Muscle of leg (tissue), 3 donors: ENCODE measurements at regions not wholly inside any gene's neighbourhood (a gene's known extent, or its start where the extent isn't known, plus 50 kb on each side); places are given as distances from the start of the nearest gene placed in this dataset.

ENCODE experiments used
- DNase-seq: peaks from one replicate; pipeline ENCODE4 v3.0.0; 2013
- H3K27ac ChIP-seq: one replicate; pipeline ENCODE4 v1.5.1; 2013; ENCODE audit warnings: mild to moderate bottlenecking, low read length, control low read depth
- H3K27me3 ChIP-seq: one replicate; pipeline ENCODE4 v1.6.1; 2013; ENCODE audit warnings: low read length; ENCODE audit not compliant: control insufficient read depth, insufficient read depth
- H3K36me3 ChIP-seq: one replicate; pipeline ENCODE4 v1.6.1; 2013; ENCODE audit warnings: low read length; ENCODE audit not compliant: control insufficient read depth, insufficient read depth
- H3K4me1 ChIP-seq: one replicate; pipeline ENCODE4 v1.6.1; 2013; ENCODE audit warnings: low read length; ENCODE audit not compliant: control insufficient read depth, insufficient read depth
- H3K4me3 ChIP-seq: one replicate; pipeline ENCODE4 v1.5.1; 2013; ENCODE audit warnings: low read length, control low read depth
- H3K9me3 ChIP-seq: replicated peaks from 2 replicates; pipeline ENCODE4 v1.6.1; 2013; ENCODE audit warnings: low read depth, low read length; ENCODE audit not compliant: control insufficient read depth
- WGBS: methylation state at CpG from one replicate; pipeline ENCODE4 v1.1.5; 2013; ENCODE audit warnings: missing lambda C conversion rate; ENCODE audit not compliant: insufficient coverage; 5-methylcytosine and 5-hydroxymethylcytosine counted together

GRCh38 chr2:234300932-234301823 is 195.7 kb downstream of the ARL4C start:
- no peaks in the 10 kb centered on the region for H3K27me3 ChIP-seq
- H3K9me3 ChIP-seq: no peaks in the 10 kb centered on the region
- H3K27ac ChIP-seq: no peak overlapping the region
- 63% methylated on average over 15 of the region's 18 CpGs for WGBS
- no peaks in the 10 kb centered on the region for H3K4me1 ChIP-seq
- DNase-seq: no peak
- H3K36me3 ChIP-seq: no peaks in the 10 kb centered on the region
- no peak overlapping the region for H3K4me3 ChIP-seq

- 71% methylated on average over 4 of the region's 6 CpGs for WGBS
- no peak overlapping the region for H3K4me3 ChIP-seq
- H3K9me3 ChIP-seq: no peaks in the 10 kb centered on the region
Observed at GRCh38 chr2:234300391-234300925, 196.4 kb downstream of the ARL4C start.

GRCh38 chr2:234298918-234299317 is 198.0 kb downstream of the ARL4C start:
- no peak overlapping the region for H3K27ac ChIP-seq
- WGBS: no CpG with 5 or more reads among the region's 3 CpGs

More at GRCh38 chr2:234300391-234300925, 196.4 kb downstream of the ARL4C start:
- Histone ChIP-seq H3K4me1 (no peaks in the 10 kb centered on the region), H3K27me3 (no peaks in the 10 kb centered on the region), H3K36me3 (no peaks in the 10 kb centered on the region), H3K27ac (no peak overlapping the region)
- no peak for DNase-seq

GRCh38 chr2:234296991-234297390 is 199.9 kb downstream of the ARL4C start:
- Histone ChIP-seq H3K4me1 (peaks cover 3% of the 10 kb centered on the region), H3K9me3 (no peaks in the 10 kb centered on the region), H3K36me3 (no peaks in the 10 kb centered on the region), H3K4me3 (no peak overlapping the region), H3K27me3 (no peaks in the 10 kb centered on the region), H3K27ac (no peak overlapping the region)
- WGBS: 83% methylated on average over 1 of the region's 1 CpG
- DNase-seq: no peak

More at GRCh38 chr2:234298918-234299317, 198.0 kb downstream of the ARL4C start:
- Histone ChIP-seq H3K36me3 (no peaks in the 10 kb centered on the region), H3K9me3 (no peaks in the 10 kb centered on the region), H3K27me3 (no peaks in the 10 kb centered on the region), H3K4me1 (no peaks in the 10 kb centered on the region), H3K4me3 (no peak overlapping the region)
- DNase-seq: no peak

- H3K9me3 ChIP-seq: no peaks in the 10 kb centered on the region
- no peaks in the 10 kb centered on the region for H3K27me3 ChIP-seq
- peaks cover 24% of the 10 kb centered on the region for H3K4me1 ChIP-seq
- H3K36me3 ChIP-seq: no peaks in the 10 kb centered on the region
- 59% methylated on average over 4 of the region's 4 CpGs for WGBS
- no peak for DNase-seq
- no peak overlapping the region for H3K27ac ChIP-seq
- H3K4me3 ChIP-seq: no peak overlapping the region
Observed at GRCh38 chr2:234293973-234294372, 202.9 kb downstream of the ARL4C start.

GRCh38 chr2:234292962-234293243 is 204.0 kb downstream of the ARL4C start:
- Histone ChIP-seq H3K4me3 (no peak overlapping the region), H3K27ac (no peak overlapping the region), H3K9me3 (no peaks in the 10 kb centered on the region), H3K4me1 (peaks cover 24% of the 10 kb centered on the region), H3K27me3 (no peaks in the 10 kb centered on the region), H3K36me3 (no peaks in the 10 kb centered on the region)
- DNase-seq: no peak

- H3K27me3 ChIP-seq: no peaks in the 10 kb centered on the region
- DNase-seq: peak; percentile 13
- H3K36me3 ChIP-seq: no peaks in the 10 kb centered on the region
- no peaks in the 10 kb centered on the region for H3K9me3 ChIP-seq
- H3K4me3 ChIP-seq: no peak overlapping the region
- peaks cover 24% of the 10 kb centered on the region for H3K4me1 ChIP-seq
- 78% methylated on average over 6 of the region's 10 CpGs for WGBS
- peak overlapping the region; percentile 38 for H3K27ac ChIP-seq
Observed at GRCh38 chr2:234292205-234292961, 204.5 kb downstream of the ARL4C start.

GRCh38 chr2:234291765-234292204 is 205.1 kb downstream of the ARL4C start:
- Histone ChIP-seq H3K4me3 (no peak overlapping the region), H3K27me3 (no peaks in the 10 kb centered on the region), H3K36me3 (no peaks in the 10 kb centered on the region), H3K27ac (peak overlapping the region; percentile 38), H3K4me1 (peaks cover 24% of the 10 kb centered on the region), H3K9me3 (no peaks in the 10 kb centered on the region)
- peak; percentile 49 for DNase-seq
- no CpG with 5 or more reads among the region's 5 CpGs for WGBS

GRCh38 chr2:234290671-234291070 is 206.2 kb downstream of the ARL4C start:
- 67% methylated on average over 6 of the region's 10 CpGs for WGBS
- Histone ChIP-seq H3K27ac (no peak overlapping the region), H3K36me3 (no peaks in the 10 kb centered on the region)

More at GRCh38 chr2:234290671-234291070, 206.2 kb downstream of the ARL4C start:
- Histone ChIP-seq H3K4me1 (peaks cover 24% of the 10 kb centered on the region), H3K27me3 (no peaks in the 10 kb centered on the region), H3K4me3 (no peak overlapping the region), H3K9me3 (no peaks in the 10 kb centered on the region)
- DNase-seq: peak; percentile 38
